ENCODE measurements at regions not wholly inside any gene's neighbourhood (a gene's known extent, or its start where the extent isn't known, plus 50 kb on each side); places are given as distances from the start of the nearest gene placed in this dataset.
A peak's percentile ranks its signal among the peaks of the same experiment; 100 is the strongest.

GRCh38 chr9:117487555-117488175 lies 72.8 kb upstream of the ASTN2 start:
- Histone ChIP-seq H2AFZ (ENCODE audit: low read depth, low read length) (peak overlapping the region; percentile 85), H4K20me1 (ENCODE audit: insufficient read depth, low read length) (no peaks in the 10 kb centered on the region), H3K36me3 (ENCODE audit: insufficient read depth, low read length) (no peaks in the 10 kb centered on the region), H3K4me3 (ENCODE audit: low read depth in 1 of 2, low read length in 2 of 2) (peak overlapping the region in 1 of 2 experiments; percentile 22; a peak in 1 of 4 replicates), H3K9me3 (ENCODE audit: insufficient read depth, low read length, severe bottlenecking) (no peaks in the 10 kb centered on the region), H3K27me3 (ENCODE audit: insufficient read depth, low read length, poor library complexity) (no peaks in the 10 kb centered on the region), H3K4me1 (ENCODE audit: insufficient read depth, low read length) (peaks cover 26% of the 10 kb centered on the region), H3K79me2 (ENCODE audit: insufficient read depth, low read length) (no peaks in the 10 kb centered on the region), H3K27ac (ENCODE audit: low read length) (peak overlapping the region; percentile 54), H3K4me2 (ENCODE audit: insufficient read depth, low read length) (peak overlapping the region; percentile 43; the same call in 1 of the 2 replicates), H3K9ac (ENCODE audit: low read depth, low read length) (peak overlapping the region; percentile 15; the same call in 1 of the 2 replicates)
- TF ChIP-seq EZH2 (IDR thresholded peaks at IDR 0.05; ENCODE audit: borderline replicate concordance, low read depth, low read length, severe bottlenecking) = no peak
- peak; percentile 95 for TF ChIP-seq CTCF (IDR thresholded peaks at IDR 0.05; ENCODE audit: borderline replicate concordance, extremely low read depth, low read length, poor library complexity, severe bottlenecking)
- ATAC-seq (ENCODE audit: insufficient read depth, low read depth) (peak; percentile 96), DNase-seq (peak; percentile 72)

- Histone ChIP-seq H2AFZ (ENCODE audit: low read depth, low read length) (no peak overlapping the region), H3K4me3 (ENCODE audit: low read depth in 1 of 2, low read length in 2 of 2) (no peak overlapping the region), H3K27ac (ENCODE audit: low read length) (no peak overlapping the region), H4K20me1 (ENCODE audit: insufficient read depth, low read length) (no peaks in the 10 kb centered on the region), H3K4me2 (ENCODE audit: insufficient read depth, low read length) (no peak overlapping the region), H3K27me3 (ENCODE audit: insufficient read depth, low read length, poor library complexity) (no peaks in the 10 kb centered on the region), H3K36me3 (ENCODE audit: insufficient read depth, low read length) (no peaks in the 10 kb centered on the region), H3K9me3 (ENCODE audit: insufficient read depth, low read length, severe bottlenecking) (no peaks in the 10 kb centered on the region), H3K79me2 (ENCODE audit: insufficient read depth, low read length) (no peaks in the 10 kb centered on the region), H3K4me1 (ENCODE audit: insufficient read depth, low read length) (peaks cover 26% of the 10 kb centered on the region), H3K9ac (ENCODE audit: low read depth, low read length) (no peak overlapping the region)
- TF ChIP-seq EZH2 (IDR thresholded peaks at IDR 0.05; ENCODE audit: borderline replicate concordance, low read depth, low read length, severe bottlenecking) (no peak), CTCF (IDR thresholded peaks at IDR 0.05; ENCODE audit: borderline replicate concordance, extremely low read depth, low read length, poor library complexity, severe bottlenecking) (no peak)
- no peak for DNase-seq
- no peak for ATAC-seq (ENCODE audit: insufficient read depth, low read depth)
These were observed 71.6 kb upstream of the ASTN2 start for GRCh38 chr9:117486426-117486825.

GRCh38 chr9:117485176-117485575 lies 70.3 kb upstream of the ASTN2 start:
- Histone ChIP-seq H4K20me1 (ENCODE audit: insufficient read depth, low read length) (no peaks in the 10 kb centered on the region), H3K27ac (ENCODE audit: low read length) (no peak overlapping the region), H3K4me2 (ENCODE audit: insufficient read depth, low read length) (no peak overlapping the region), H3K27me3 (ENCODE audit: insufficient read depth, low read length, poor library complexity) (no peaks in the 10 kb centered on the region), H2AFZ (ENCODE audit: low read depth, low read length) (no peak overlapping the region), H3K9me3 (ENCODE audit: insufficient read depth, low read length, severe bottlenecking) (no peaks in the 10 kb centered on the region), H3K4me1 (ENCODE audit: insufficient read depth, low read length) (peaks cover 26% of the 10 kb centered on the region), H3K9ac (ENCODE audit: low read depth, low read length) (no peak overlapping the region), H3K4me3 (ENCODE audit: low read depth in 1 of 2, low read length in 2 of 2) (no peak overlapping the region), H3K36me3 (ENCODE audit: insufficient read depth, low read length) (no peaks in the 10 kb centered on the region), H3K79me2 (ENCODE audit: insufficient read depth, low read length) (no peaks in the 10 kb centered on the region)
- no peak for ATAC-seq (ENCODE audit: insufficient read depth, low read depth)
- DNase-seq = no peak
- TF ChIP-seq EZH2 (IDR thresholded peaks at IDR 0.05; ENCODE audit: borderline replicate concordance, low read depth, low read length, severe bottlenecking) (no peak), CTCF (IDR thresholded peaks at IDR 0.05; ENCODE audit: borderline replicate concordance, extremely low read depth, low read length, poor library complexity, severe bottlenecking) (no peak)
